ENCODE measurements at regions not wholly inside any gene's neighbourhood (a gene's known extent, or its start where the extent isn't known, plus 50 kb on each side); places are given as distances from the start of the nearest gene placed in this dataset.

GRCh38 chr20:60152792-60153191 is 194.6 kb downstream of the CDH26 start:
- DNase-seq: no peak
- H3K36me3 ChIP-seq (ENCODE audit: control insufficient read depth, insufficient read depth, low read length): no peaks in the 10 kb centered on the region
- H3K9me3 ChIP-seq (ENCODE audit: control insufficient read depth, low read length): no peaks in the 10 kb centered on the region
- H3K27me3 ChIP-seq (replicated peaks; ENCODE audit: control insufficient read depth, insufficient read depth, low read length, poor library complexity, severe bottlenecking): no peaks in the 10 kb centered on the region
- no peak overlapping the region for H3K4me3 ChIP-seq (ENCODE audit: insufficient read depth, low read depth, low read length, poor library complexity, severe bottlenecking)
- no peaks in the 10 kb centered on the region for H3K4me1 ChIP-seq (ENCODE audit: control insufficient read depth, insufficient read depth, low read length, poor library complexity, severe bottlenecking)
- no peak overlapping the region for H3K27ac ChIP-seq (ENCODE audit: insufficient read depth, low read length, poor library complexity, severe bottlenecking)

DNA sequence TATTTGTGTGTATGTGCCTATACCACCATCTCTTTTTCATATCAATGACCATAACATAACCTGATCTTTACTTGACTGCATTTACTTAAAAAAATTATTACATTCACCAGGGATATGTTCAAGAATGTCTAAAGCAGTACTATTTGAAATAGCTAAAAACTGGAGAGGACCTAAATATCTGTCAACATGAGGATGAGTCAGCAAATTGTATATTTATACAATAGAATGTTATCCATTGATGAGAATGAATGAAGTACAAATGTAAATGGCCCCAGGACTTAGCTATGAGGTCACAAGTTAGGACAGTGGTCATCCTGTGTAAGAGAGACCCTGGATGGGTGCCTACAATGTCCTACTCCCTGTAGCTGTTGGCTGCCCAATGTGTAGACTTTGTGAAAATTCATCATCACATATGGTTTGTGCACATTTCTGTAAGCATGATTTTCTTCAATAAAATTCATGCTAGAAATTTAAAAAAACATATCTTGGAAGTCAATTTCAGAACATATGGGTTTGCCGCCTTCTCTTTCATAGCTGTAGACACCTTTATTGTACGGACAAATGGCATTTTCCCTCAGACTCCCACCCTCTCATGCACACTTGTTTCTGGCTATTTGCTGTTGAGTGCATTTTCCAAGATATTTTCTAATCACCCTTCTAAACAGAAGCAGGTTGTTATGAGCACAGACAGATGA is 202.4 kb downstream of the CDH26 start:
- DNase-seq: no peak
- H3K4me1 ChIP-seq (ENCODE audit: control insufficient read depth, insufficient read depth, low read length, poor library complexity, severe bottlenecking): no peaks in the 10 kb centered on the region
- no peaks in the 10 kb centered on the region for H3K36me3 ChIP-seq (ENCODE audit: control insufficient read depth, insufficient read depth, low read length)
- H3K9me3 ChIP-seq (ENCODE audit: control insufficient read depth, low read length): no peaks in the 10 kb centered on the region
- peaks cover 2% of the 10 kb centered on the region for H3K27me3 ChIP-seq (replicated peaks; ENCODE audit: control insufficient read depth, insufficient read depth, low read length, poor library complexity, severe bottlenecking)
- H3K27ac ChIP-seq (ENCODE audit: insufficient read depth, low read length, poor library complexity, severe bottlenecking): no peak overlapping the region
- H3K4me3 ChIP-seq (ENCODE audit: insufficient read depth, low read depth, low read length, poor library complexity, severe bottlenecking): no peak overlapping the region

GRCh38 chr20:60167812-60168211 is 209.6 kb downstream of the CDH26 start:
- DNase-seq: no peak
- Histone ChIP-seq H3K4me3 (ENCODE audit: insufficient read depth, low read depth, low read length, poor library complexity, severe bottlenecking) (no peak overlapping the region), H3K27ac (ENCODE audit: insufficient read depth, low read length, poor library complexity, severe bottlenecking) (no peak overlapping the region), H3K9me3 (ENCODE audit: control insufficient read depth, low read length) (no peaks in the 10 kb centered on the region), H3K4me1 (ENCODE audit: control insufficient read depth, insufficient read depth, low read length, poor library complexity, severe bottlenecking) (no peaks in the 10 kb centered on the region), H3K36me3 (ENCODE audit: control insufficient read depth, insufficient read depth, low read length) (no peaks in the 10 kb centered on the region), H3K27me3 (replicated peaks; ENCODE audit: control insufficient read depth, insufficient read depth, low read length, poor library complexity, severe bottlenecking) (no peaks in the 10 kb centered on the region)

- no peak overlapping the region for H3K27ac ChIP-seq (ENCODE audit: insufficient read depth, low read length, poor library complexity, severe bottlenecking)
- no peaks in the 10 kb centered on the region for H3K9me3 ChIP-seq (ENCODE audit: control insufficient read depth, low read length)
- no peaks in the 10 kb centered on the region for H3K27me3 ChIP-seq (replicated peaks; ENCODE audit: control insufficient read depth, insufficient read depth, low read length, poor library complexity, severe bottlenecking)
- no peak overlapping the region for H3K4me3 ChIP-seq (ENCODE audit: insufficient read depth, low read depth, low read length, poor library complexity, severe bottlenecking)
- no peaks in the 10 kb centered on the region for H3K4me1 ChIP-seq (ENCODE audit: control insufficient read depth, insufficient read depth, low read length, poor library complexity, severe bottlenecking)
- H3K36me3 ChIP-seq (ENCODE audit: control insufficient read depth, insufficient read depth, low read length): no peaks in the 10 kb centered on the region
- DNase-seq: no peak
Measured at GRCh38 chr20:60168963-60169362, 210.7 kb downstream of the CDH26 start.

DNA sequence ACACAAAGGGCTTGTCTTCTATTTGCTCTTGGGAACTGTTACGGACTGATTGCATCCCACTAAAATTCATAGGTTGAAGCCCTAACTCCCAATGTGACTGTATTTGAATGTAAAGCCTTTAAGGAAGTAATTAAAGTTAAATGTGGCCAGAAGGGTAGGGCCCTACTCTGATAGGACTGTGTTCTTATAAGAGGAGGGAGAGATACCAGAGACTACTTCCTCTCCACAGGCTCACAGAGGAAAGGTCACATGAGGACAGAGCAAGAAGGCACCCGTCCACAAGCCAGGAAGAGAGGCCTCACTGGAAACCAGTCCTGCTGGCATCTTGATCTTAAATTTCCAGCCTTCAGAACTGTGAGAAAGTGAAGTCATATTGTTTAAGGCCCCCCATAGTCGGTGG is 211.9 kb downstream of the CDH26 start:
- Histone ChIP-seq H3K36me3 (ENCODE audit: control insufficient read depth, insufficient read depth, low read length) (no peaks in the 10 kb centered on the region), H3K9me3 (ENCODE audit: control insufficient read depth, low read length) (no peaks in the 10 kb centered on the region), H3K4me1 (ENCODE audit: control insufficient read depth, insufficient read depth, low read length, poor library complexity, severe bottlenecking) (no peaks in the 10 kb centered on the region), H3K27me3 (replicated peaks; ENCODE audit: control insufficient read depth, insufficient read depth, low read length, poor library complexity, severe bottlenecking) (no peaks in the 10 kb centered on the region), H3K27ac (ENCODE audit: insufficient read depth, low read length, poor library complexity, severe bottlenecking) (no peak overlapping the region), H3K4me3 (ENCODE audit: insufficient read depth, low read depth, low read length, poor library complexity, severe bottlenecking) (no peak overlapping the region)
- no peak for DNase-seq

DNA sequence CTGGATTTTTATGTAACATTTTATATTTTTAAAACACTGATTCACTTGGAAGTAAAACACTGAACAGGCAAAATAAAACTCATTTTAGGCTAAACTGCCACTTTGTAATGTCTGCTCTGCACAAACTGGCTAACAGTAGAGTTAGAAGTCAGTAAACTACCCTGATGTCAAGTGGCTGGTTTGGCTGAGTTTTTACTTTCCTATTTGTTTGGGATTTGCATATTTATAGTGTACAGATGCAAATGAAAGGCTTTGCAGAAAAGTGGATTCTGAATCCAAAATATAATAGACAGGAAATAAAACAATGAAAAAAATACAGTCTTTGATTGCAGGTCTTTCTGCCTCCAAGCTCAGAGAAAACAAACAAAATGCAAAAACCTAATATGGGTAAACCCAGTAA is 213.1 kb downstream of the CDH26 start:
- Histone ChIP-seq H3K36me3 (ENCODE audit: control insufficient read depth, insufficient read depth, low read length) (no peaks in the 10 kb centered on the region), H3K27me3 (replicated peaks; ENCODE audit: control insufficient read depth, insufficient read depth, low read length, poor library complexity, severe bottlenecking) (no peaks in the 10 kb centered on the region), H3K4me3 (ENCODE audit: insufficient read depth, low read depth, low read length, poor library complexity, severe bottlenecking) (no peak overlapping the region), H3K4me1 (ENCODE audit: control insufficient read depth, insufficient read depth, low read length, poor library complexity, severe bottlenecking) (no peaks in the 10 kb centered on the region), H3K27ac (ENCODE audit: insufficient read depth, low read length, poor library complexity, severe bottlenecking) (no peak overlapping the region), H3K9me3 (ENCODE audit: control insufficient read depth, low read length) (no peaks in the 10 kb centered on the region)
- no peak for DNase-seq

- DNase-seq: no peak
- Histone ChIP-seq H3K4me3 (ENCODE audit: insufficient read depth, low read depth, low read length, poor library complexity, severe bottlenecking) (no peak overlapping the region), H3K36me3 (ENCODE audit: control insufficient read depth, insufficient read depth, low read length) (no peaks in the 10 kb centered on the region), H3K4me1 (ENCODE audit: control insufficient read depth, insufficient read depth, low read length, poor library complexity, severe bottlenecking) (no peaks in the 10 kb centered on the region), H3K27me3 (replicated peaks; ENCODE audit: control insufficient read depth, insufficient read depth, low read length, poor library complexity, severe bottlenecking) (no peaks in the 10 kb centered on the region), H3K27ac (ENCODE audit: insufficient read depth, low read length, poor library complexity, severe bottlenecking) (no peak overlapping the region), H3K9me3 (ENCODE audit: control insufficient read depth, low read length) (no peaks in the 10 kb centered on the region)
Measured at GRCh38 chr20:60171738-60172137, 213.5 kb downstream of the CDH26 start.

- Histone ChIP-seq H3K4me1 (ENCODE audit: control insufficient read depth, insufficient read depth, low read length, poor library complexity, severe bottlenecking) (no peaks in the 10 kb centered on the region), H3K4me3 (ENCODE audit: insufficient read depth, low read depth, low read length, poor library complexity, severe bottlenecking) (no peak overlapping the region), H3K27ac (ENCODE audit: insufficient read depth, low read length, poor library complexity, severe bottlenecking) (no peak overlapping the region), H3K27me3 (replicated peaks; ENCODE audit: control insufficient read depth, insufficient read depth, low read length, poor library complexity, severe bottlenecking) (no peaks in the 10 kb centered on the region), H3K36me3 (ENCODE audit: control insufficient read depth, insufficient read depth, low read length) (no peaks in the 10 kb centered on the region), H3K9me3 (ENCODE audit: control insufficient read depth, low read length) (no peaks in the 10 kb centered on the region)
- no peak for DNase-seq
Measured at GRCh38 chr20:60172346-60172984, 214.2 kb downstream of the CDH26 start.

GRCh38 chr20:60177080-60177479 is 218.9 kb downstream of the CDH26 start:
- no peaks in the 10 kb centered on the region for H3K9me3 ChIP-seq (ENCODE audit: control insufficient read depth, low read length)
- no peak for DNase-seq

GRCh38 chr20:60180986-60181385 is 222.8 kb downstream of the CDH26 start:
- no peaks in the 10 kb centered on the region for H3K9me3 ChIP-seq (ENCODE audit: control insufficient read depth, low read length)
- H3K4me1 ChIP-seq (ENCODE audit: control insufficient read depth, insufficient read depth, low read length, poor library complexity, severe bottlenecking): no peaks in the 10 kb centered on the region
- no peak for DNase-seq
- H3K27ac ChIP-seq (ENCODE audit: insufficient read depth, low read length, poor library complexity, severe bottlenecking): no peak overlapping the region
- no peaks in the 10 kb centered on the region for H3K36me3 ChIP-seq (ENCODE audit: control insufficient read depth, insufficient read depth, low read length)
- H3K4me3 ChIP-seq (ENCODE audit: insufficient read depth, low read depth, low read length, poor library complexity, severe bottlenecking): no peak overlapping the region
- H3K27me3 ChIP-seq (replicated peaks; ENCODE audit: control insufficient read depth, insufficient read depth, low read length, poor library complexity, severe bottlenecking): no peaks in the 10 kb centered on the region

More at GRCh38 chr20:60177080-60177479, 218.9 kb downstream of the CDH26 start:
- Histone ChIP-seq H3K27me3 (replicated peaks; ENCODE audit: control insufficient read depth, insufficient read depth, low read length, poor library complexity, severe bottlenecking) (no peaks in the 10 kb centered on the region), H3K4me1 (ENCODE audit: control insufficient read depth, insufficient read depth, low read length, poor library complexity, severe bottlenecking) (no peaks in the 10 kb centered on the region), H3K4me3 (ENCODE audit: insufficient read depth, low read depth, low read length, poor library complexity, severe bottlenecking) (no peak overlapping the region), H3K36me3 (ENCODE audit: control insufficient read depth, insufficient read depth, low read length) (no peaks in the 10 kb centered on the region), H3K27ac (ENCODE audit: insufficient read depth, low read length, poor library complexity, severe bottlenecking) (no peak overlapping the region)

Measured in effector memory CD4-positive, alpha-beta T cell (primary cell).